ENCODE measurements at regions not wholly inside any gene's neighbourhood (a gene's known extent, or its start where the extent isn't known, plus 50 kb on each side); places are given as distances from the start of the nearest gene placed in this dataset.

DNA sequence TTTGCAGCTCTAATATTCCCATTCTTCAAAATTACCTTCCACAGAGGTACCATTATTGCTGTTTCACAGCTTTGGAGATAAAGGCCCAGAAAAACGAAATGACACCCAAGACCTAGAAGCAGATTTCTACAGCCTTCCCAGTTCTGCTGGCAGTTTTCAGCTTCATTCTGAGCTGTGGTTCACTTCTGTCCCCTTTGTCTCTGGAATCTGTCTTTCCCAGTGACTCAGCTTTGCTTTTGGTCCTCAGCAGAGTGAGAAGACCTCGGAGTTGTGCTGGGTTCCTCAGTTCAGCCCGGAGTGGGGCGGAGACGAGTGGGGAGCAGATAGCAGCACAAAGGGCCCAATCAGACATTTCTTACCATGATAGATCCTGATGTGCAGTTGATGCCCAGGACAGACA, 180.7 kb upstream of the CXCR4 start:
- Histone ChIP-seq H3K36me3 (ENCODE audit: control insufficient read depth, insufficient read depth, low read length) (no peaks in the 10 kb centered on the region), H3K27me3 (ENCODE audit: control insufficient read depth in 2 of 2, insufficient read depth in 2 of 2, low read length in 2 of 2) (peaks cover 6% of the 10 kb centered on the region in 2 experiments; a peak in 3 of 5 replicates), H3K9me1 (ENCODE audit: control insufficient read depth, insufficient read depth, low read length) (no peaks in the 10 kb centered on the region), H3K9ac (ENCODE audit: insufficient read depth in 1 of 2, low read depth in 2 of 2, low read length in 2 of 2) (no peak overlapping the region), H3K4me1 (replicated peaks in 1 of 2; ENCODE audit: control insufficient read depth in 2 of 2, insufficient read depth in 2 of 2, low read length in 2 of 2) (no peaks in the 10 kb centered on the region), H3K4me2 (ENCODE audit: insufficient read depth, low read length) (no peak overlapping the region), H2AFZ (ENCODE audit: low read depth, low read length) (no peak overlapping the region), H3K79me2 (ENCODE audit: control insufficient read depth, insufficient read depth, low read length) (no peaks in the 10 kb centered on the region), H3K27ac (ENCODE audit: extremely low read depth, low read depth, low read length) (no peak overlapping the region), H4K20me1 (replicated peaks; ENCODE audit: control insufficient read depth, insufficient read depth, low read length) (no peaks in the 10 kb centered on the region), H3K9me3 (replicated peaks; ENCODE audit: control insufficient read depth, insufficient read depth, low read depth, low read length) (no peaks in the 10 kb centered on the region), H3K4me3 (no peak overlapping the region)
- ATAC-seq: no peak
- ChIA-PET POLR2A (interaction anchor here (0.6 to 1.2 kb wide), 2 partner anchors 185 to 472 kb away, joined by 3 to 4 read pairs; no protein-coding TSS in a partner anchor), CTCF (ENCODE audit: low intra/inter-chr PET ratio) (interaction anchor here (0.6 kb wide), 1 partner anchor 18 kb away, joined by 3 read pairs; no protein-coding TSS in a partner anchor)
- 0% methylated on average over 5 of the region's 5 CpGs for WGBS (ENCODE audit: insufficient coverage, low coverage, missing lambda C conversion rate)
- FAIRE-seq: no peak
- in situ Hi-C loops (cut with MboI): no loop called here
- DNase-seq (ENCODE audit: extremely low read depth in 1 of 4, low spot score in 3 of 4): no peak
- BruUV-seq (replicated peaks): no TSS peak
- intact Hi-C loops (cut with micrococcal nuclease): no loop called here
- TF ChIP-seq ZNF696 (CRISPR knock-in tag; conservative IDR thresholded peaks at IDR 0.05) (no peak), ZNF316 (IDR thresholded peaks at IDR 0.05) (no peak), ZKSCAN3 (CRISPR knock-in tag; IDR thresholded peaks at IDR 0.05) (no peak), NFRKB (IDR thresholded peaks at IDR 0.05; ENCODE audit: low read depth) (no peak), ETS2 (tag; IDR thresholded peaks at IDR 0.05; ENCODE audit: borderline replicate concordance, poor library complexity, severe bottlenecking) (no peak), POLR2B (IDR thresholded peaks at IDR 0.05; ENCODE audit: low read depth, partially characterized antibody) (no peak)
- TF ChIP-seq, protein P1, sequence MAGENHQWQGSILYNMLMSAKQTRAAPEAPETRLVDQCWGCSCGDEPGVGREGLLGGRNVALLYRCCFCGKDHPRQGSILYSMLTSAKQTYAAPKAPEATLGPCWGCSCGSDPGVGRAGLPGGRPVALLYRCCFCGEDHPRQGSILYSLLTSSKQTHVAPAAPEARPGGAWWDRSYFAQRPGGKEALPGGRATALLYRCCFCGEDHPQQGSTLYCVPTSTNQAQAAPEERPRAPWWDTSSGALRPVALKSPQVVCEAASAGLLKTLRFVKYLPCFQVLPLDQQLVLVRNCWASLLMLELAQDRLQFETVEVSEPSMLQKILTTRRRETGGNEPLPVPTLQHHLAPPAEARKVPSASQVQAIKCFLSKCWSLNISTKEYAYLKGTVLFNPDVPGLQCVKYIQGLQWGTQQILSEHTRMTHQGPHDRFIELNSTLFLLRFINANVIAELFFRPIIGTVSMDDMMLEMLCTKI (IDR thresholded peaks at IDR 0.05; ENCODE audit: partially characterized antibody): no peak
- TF ChIP-seq, protein P2, sequence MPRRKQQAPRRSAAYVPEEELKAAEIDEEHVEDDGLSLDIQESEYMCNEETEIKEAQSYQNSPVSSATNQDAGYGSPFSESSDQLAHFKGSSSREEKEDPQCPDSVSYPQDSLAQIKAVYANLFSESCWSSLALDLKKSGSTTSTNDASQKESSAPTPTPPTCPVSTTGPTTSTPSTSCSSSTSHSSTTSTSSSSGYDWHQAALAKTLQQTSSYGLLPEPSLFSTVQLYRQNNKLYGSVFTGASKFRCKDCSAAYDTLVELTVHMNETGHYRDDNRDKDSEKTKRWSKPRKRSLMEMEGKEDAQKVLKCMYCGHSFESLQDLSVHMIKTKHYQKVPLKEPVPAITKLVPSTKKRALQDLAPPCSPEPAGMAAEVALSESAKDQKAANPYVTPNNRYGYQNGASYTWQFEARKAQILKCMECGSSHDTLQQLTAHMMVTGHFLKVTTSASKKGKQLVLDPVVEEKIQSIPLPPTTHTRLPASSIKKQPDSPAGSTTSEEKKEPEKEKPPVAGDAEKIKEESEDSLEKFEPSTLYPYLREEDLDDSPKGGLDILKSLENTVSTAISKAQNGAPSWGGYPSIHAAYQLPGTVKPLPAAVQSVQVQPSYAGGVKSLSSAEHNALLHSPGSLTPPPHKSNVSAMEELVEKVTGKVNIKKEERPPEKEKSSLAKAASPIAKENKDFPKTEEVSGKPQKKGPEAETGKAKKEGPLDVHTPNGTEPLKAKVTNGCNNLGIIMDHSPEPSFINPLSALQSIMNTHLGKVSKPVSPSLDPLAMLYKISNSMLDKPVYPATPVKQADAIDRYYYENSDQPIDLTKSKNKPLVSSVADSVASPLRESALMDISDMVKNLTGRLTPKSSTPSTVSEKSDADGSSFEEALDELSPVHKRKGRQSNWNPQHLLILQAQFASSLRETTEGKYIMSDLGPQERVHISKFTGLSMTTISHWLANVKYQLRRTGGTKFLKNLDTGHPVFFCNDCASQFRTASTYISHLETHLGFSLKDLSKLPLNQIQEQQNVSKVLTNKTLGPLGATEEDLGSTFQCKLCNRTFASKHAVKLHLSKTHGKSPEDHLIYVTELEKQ (CRISPR knock-in tag; IDR thresholded peaks at IDR 0.05): no peak
- TF ChIP-seq, protein P3, sequence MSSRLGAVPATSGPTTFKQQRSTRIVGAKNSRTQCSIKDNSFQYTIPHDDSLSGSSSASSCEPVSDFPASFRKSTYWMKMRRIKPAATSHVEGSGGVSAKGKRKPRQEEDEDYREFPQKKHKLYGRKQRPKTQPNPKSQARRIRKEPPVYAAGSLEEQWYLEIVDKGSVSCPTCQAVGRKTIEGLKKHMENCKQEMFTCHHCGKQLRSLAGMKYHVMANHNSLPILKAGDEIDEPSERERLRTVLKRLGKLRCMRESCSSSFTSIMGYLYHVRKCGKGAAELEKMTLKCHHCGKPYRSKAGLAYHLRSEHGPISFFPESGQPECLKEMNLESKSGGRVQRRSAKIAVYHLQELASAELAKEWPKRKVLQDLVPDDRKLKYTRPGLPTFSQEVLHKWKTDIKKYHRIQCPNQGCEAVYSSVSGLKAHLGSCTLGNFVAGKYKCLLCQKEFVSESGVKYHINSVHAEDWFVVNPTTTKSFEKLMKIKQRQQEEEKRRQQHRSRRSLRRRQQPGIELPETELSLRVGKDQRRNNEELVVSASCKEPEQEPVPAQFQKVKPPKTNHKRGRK (tag; IDR thresholded peaks at IDR 0.05): no peak
- TF ChIP-seq, protein P4, sequence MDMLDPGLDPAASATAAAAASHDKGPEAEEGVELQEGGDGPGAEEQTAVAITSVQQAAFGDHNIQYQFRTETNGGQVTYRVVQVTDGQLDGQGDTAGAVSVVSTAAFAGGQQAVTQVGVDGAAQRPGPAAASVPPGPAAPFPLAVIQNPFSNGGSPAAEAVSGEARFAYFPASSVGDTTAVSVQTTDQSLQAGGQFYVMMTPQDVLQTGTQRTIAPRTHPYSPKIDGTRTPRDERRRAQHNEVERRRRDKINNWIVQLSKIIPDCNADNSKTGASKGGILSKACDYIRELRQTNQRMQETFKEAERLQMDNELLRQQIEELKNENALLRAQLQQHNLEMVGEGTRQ (CRISPR knock-in tag; IDR thresholded peaks at IDR 0.05): no peak
